ENCODE measurements at regions not wholly inside any gene's neighbourhood (a gene's known extent, or its start where the extent isn't known, plus 50 kb on each side); places are given as distances from the start of the nearest gene placed in this dataset.
"Not testable (repeated sequence)": the region's sequence is repeated elsewhere in the genome, so short reads cannot be mapped to it uniquely, and the experiment has no call there.

- H3K4me1 Mint-ChIP-seq (ENCODE audit: unreplicated experiment): no peaks in the 10 kb centered on the region
- H3K36me3 Mint-ChIP-seq (ENCODE audit: unreplicated experiment): no peaks in the 10 kb centered on the region
- H3K4me3 Mint-ChIP-seq (ENCODE audit: unreplicated experiment): no peak overlapping the region
- peaks cover 7% of the 10 kb centered on the region for H3K9me3 Mint-ChIP-seq (ENCODE audit: unreplicated experiment)
- no peak for DNase-seq (ENCODE audit: extremely low spot score, unreplicated experiment)
- TF ChIP-seq, protein P1, sequence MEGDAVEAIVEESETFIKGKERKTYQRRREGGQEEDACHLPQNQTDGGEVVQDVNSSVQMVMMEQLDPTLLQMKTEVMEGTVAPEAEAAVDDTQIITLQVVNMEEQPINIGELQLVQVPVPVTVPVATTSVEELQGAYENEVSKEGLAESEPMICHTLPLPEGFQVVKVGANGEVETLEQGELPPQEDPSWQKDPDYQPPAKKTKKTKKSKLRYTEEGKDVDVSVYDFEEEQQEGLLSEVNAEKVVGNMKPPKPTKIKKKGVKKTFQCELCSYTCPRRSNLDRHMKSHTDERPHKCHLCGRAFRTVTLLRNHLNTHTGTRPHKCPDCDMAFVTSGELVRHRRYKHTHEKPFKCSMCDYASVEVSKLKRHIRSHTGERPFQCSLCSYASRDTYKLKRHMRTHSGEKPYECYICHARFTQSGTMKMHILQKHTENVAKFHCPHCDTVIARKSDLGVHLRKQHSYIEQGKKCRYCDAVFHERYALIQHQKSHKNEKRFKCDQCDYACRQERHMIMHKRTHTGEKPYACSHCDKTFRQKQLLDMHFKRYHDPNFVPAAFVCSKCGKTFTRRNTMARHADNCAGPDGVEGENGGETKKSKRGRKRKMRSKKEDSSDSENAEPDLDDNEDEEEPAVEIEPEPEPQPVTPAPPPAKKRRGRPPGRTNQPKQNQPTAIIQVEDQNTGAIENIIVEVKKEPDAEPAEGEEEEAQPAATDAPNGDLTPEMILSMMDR (IDR thresholded peaks at IDR 0.05): no peak
- H3K27me3 Mint-ChIP-seq (ENCODE audit: unreplicated experiment): no peaks in the 10 kb centered on the region
- no peak overlapping the region for H3K27ac Mint-ChIP-seq (ENCODE audit: unreplicated experiment)
These were observed 135.8 kb downstream of the MAP3K21 start for GRCh38 chr1:233463333-233463732.

DNA sequence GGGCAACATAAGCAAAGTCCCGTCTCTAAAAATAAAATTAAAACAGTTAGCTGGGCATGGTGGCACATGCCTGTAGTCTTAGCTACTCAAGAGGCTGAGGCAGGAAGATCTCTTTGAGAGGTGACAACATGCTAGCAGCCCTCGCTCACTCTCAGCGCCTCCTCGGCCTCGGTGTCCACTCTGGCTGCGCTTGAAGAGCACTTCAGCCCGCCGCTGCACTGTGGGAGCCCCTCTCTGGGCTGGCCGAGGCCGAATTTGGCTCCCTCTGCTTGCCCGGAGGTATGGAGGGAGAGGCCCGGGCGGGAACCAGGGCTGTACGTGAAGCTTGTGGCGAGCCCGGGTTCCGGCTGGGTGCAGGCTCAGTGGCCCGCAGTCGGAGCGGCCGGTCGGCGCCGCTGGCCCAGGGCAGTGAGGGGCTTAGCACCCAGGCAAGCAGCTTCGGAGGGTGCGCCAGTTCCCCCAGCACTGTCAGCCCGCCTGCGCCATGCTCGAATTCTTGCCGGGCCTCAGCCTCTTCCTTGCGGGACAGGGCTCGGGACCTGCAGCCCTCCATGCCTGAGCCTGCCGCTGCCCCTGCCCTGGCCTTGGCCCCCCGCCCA lies 138.3 kb downstream of the MAP3K21 start:
- no peaks in the 10 kb centered on the region for H3K27me3 Mint-ChIP-seq (ENCODE audit: unreplicated experiment)
- TF ChIP-seq, protein P1 (IDR thresholded peaks at IDR 0.05): no peak
- no peaks in the 10 kb centered on the region for H3K36me3 Mint-ChIP-seq (ENCODE audit: unreplicated experiment)
- H3K9me3 Mint-ChIP-seq (ENCODE audit: unreplicated experiment): peaks cover 5% of the 10 kb centered on the region
- no peak overlapping the region for H3K27ac Mint-ChIP-seq (ENCODE audit: unreplicated experiment)
- no peaks in the 10 kb centered on the region for H3K4me1 Mint-ChIP-seq (ENCODE audit: unreplicated experiment)
- no peak overlapping the region for H3K4me3 Mint-ChIP-seq (ENCODE audit: unreplicated experiment)
- DNase-seq (ENCODE audit: extremely low spot score, unreplicated experiment): no peak

DNA sequence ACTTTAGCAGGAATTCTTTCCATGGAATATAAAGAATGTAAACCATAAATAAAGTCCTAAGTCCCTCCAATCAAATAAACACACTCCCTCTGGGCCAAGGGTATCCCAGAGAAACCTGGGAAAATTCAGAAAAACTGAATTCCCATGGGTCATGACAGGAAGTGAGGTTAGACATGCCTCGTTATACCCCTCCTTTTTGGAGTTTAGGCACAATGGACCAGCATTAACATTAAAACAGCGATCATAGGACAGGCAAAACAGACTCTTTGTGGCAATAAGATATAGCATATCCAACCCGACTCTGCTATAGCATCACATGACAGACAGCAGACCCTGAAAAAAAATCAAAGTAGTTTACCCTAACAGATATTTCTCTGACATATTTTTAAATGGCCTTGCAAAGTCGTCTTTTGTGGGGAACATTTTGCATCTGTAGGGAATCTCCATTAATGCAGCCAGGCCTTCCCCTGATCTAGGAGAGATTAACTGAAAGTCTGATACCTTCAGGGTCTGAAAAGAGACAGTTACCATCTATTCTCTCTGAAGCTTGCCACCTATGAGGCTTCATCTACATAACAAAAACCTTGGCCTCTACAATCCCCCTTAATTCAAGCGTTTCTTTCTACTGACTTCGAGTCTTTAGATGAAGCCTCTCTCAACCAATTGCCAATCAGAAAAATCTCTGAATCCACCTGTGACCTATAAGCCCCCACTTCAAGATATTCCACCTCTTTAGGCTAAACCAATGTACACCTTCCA lies 143.0 kb upstream of the KCNK1 start:
- Mint-ChIP-seq H3K36me3 (ENCODE audit: unreplicated experiment) (no peaks in the 10 kb centered on the region), H3K9me3 (ENCODE audit: unreplicated experiment) (no peaks in the 10 kb centered on the region), H3K4me1 (ENCODE audit: unreplicated experiment) (no peaks in the 10 kb centered on the region), H3K4me3 (ENCODE audit: unreplicated experiment) (no peak overlapping the region), H3K27ac (ENCODE audit: unreplicated experiment) (no peak overlapping the region), H3K27me3 (ENCODE audit: unreplicated experiment) (no peaks in the 10 kb centered on the region)
- TF ChIP-seq, protein P1 (IDR thresholded peaks at IDR 0.05): no peak
- DNase-seq (ENCODE audit: extremely low spot score, unreplicated experiment): no peak

DNA sequence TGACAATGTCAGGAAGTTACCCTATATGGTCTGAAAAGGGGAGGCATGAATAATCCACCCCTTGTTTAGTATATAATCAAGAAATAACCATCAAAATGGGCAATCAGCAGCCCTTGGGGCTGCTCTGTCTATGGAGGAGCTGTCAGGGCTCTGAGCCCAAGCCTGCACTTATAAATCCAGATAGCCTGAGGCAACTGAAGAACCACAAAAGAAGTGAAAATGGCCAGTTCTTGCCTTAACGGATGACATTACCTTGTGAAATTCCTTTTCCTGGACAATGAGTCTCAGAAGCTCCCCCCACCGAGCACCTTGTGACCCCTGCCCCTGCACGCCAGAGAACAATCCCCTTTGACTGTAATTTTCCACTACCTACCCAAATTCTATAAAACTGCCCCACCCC lies 142.1 kb upstream of the KCNK1 start:
- not testable (repeated sequence) for H3K27me3 Mint-ChIP-seq (ENCODE audit: unreplicated experiment); H3K9me3 Mint-ChIP-seq (ENCODE audit: unreplicated experiment); H3K27ac Mint-ChIP-seq (ENCODE audit: unreplicated experiment); H3K4me1 Mint-ChIP-seq (ENCODE audit: unreplicated experiment); DNase-seq (ENCODE audit: extremely low spot score, unreplicated experiment); H3K36me3 Mint-ChIP-seq (ENCODE audit: unreplicated experiment); H3K4me3 Mint-ChIP-seq (ENCODE audit: unreplicated experiment)

GRCh38 chr1:233472796-233473195 lies 141.1 kb upstream of the KCNK1 start:
- H3K9me3 Mint-ChIP-seq (ENCODE audit: unreplicated experiment); H3K27me3 Mint-ChIP-seq (ENCODE audit: unreplicated experiment); H3K36me3 Mint-ChIP-seq (ENCODE audit: unreplicated experiment); H3K4me1 Mint-ChIP-seq (ENCODE audit: unreplicated experiment); H3K27ac Mint-ChIP-seq (ENCODE audit: unreplicated experiment); DNase-seq (ENCODE audit: extremely low spot score, unreplicated experiment); H3K4me3 Mint-ChIP-seq (ENCODE audit: unreplicated experiment): not testable (repeated sequence)

- TF ChIP-seq, protein P1 (IDR thresholded peaks at IDR 0.05): no peak
- Mint-ChIP-seq H3K4me3 (ENCODE audit: unreplicated experiment) (no peak overlapping the region), H3K4me1 (ENCODE audit: unreplicated experiment) (no peaks in the 10 kb centered on the region), H3K27me3 (ENCODE audit: unreplicated experiment) (no peaks in the 10 kb centered on the region), H3K27ac (ENCODE audit: unreplicated experiment) (no peak overlapping the region), H3K36me3 (ENCODE audit: unreplicated experiment) (no peaks in the 10 kb centered on the region), H3K9me3 (ENCODE audit: unreplicated experiment) (no peaks in the 10 kb centered on the region)
- DNase-seq (ENCODE audit: extremely low spot score, unreplicated experiment): no peak
These were observed 140.2 kb upstream of the KCNK1 start for GRCh38 chr1:233473549-233474204.
